HEK293T (cell line): ENCODE measurements at regions not wholly inside any gene's neighbourhood (a gene's known extent, or its start where the extent isn't known, plus 50 kb on each side); places are given as distances from the start of the nearest gene placed in this dataset.

Source experiments
- CTCF ChIA-PET: fragments of 350-600 bp; formaldehyde crosslinking; extraction: SDS; loops from one replicate; lab custom pipeline; 2021; ENCODE audit warnings: antibody characterized with exemption, inconsistent platforms; lab: Yijun Ruan, JAX
- POLR2A ChIA-PET: fragments of 350-600 bp; formaldehyde crosslinking; extraction: SDS; loops from one replicate; lab custom pipeline; 2020; ENCODE audit warnings: antibody characterized with exemption, inconsistent platforms; lab: Yijun Ruan, JAX
- DNase-seq: peaks from one replicate; pipeline ENCODE4 v3.0.0; 2012; ENCODE audit warnings: mixed read lengths; ENCODE audit errors: extremely low spot score
- ARNT ChIP-seq: fragments of 450-650 bp; IDR thresholded peaks from 2 replicates; pipeline ENCODE4 v1.6.1; 2017; ENCODE audit warnings: mild to moderate bottlenecking
- BHLHE40 ChIP-seq: fragments of 450-650 bp; IDR thresholded peaks from 2 replicates; pipeline ENCODE4 v1.6.1; 2016; ENCODE audit warnings: mild to moderate bottlenecking, moderate library complexity, borderline replicate concordance
- CTBP1 ChIP-seq: fragments of 450-650 bp; IDR thresholded peaks from 2 replicates; pipeline ENCODE4 v1.6.1; 2016; ENCODE audit warnings: borderline replicate concordance
- ELF4 ChIP-seq: fragments of 450-650 bp; IDR thresholded peaks from 2 replicates; pipeline ENCODE4 v1.6.1; 2017; ENCODE audit warnings: antibody characterized with exemption
- FOXA1 ChIP-seq: fragments of 450-650 bp; IDR thresholded peaks from 2 replicates; pipeline ENCODE4 v1.6.1; 2016; ENCODE audit warnings: mild to moderate bottlenecking
- FOXK2 ChIP-seq: fragments of 450-650 bp; IDR thresholded peaks from 2 replicates; pipeline ENCODE4 v1.6.1; 2016; ENCODE audit warnings: mild to moderate bottlenecking
- FOXM1 ChIP-seq: fragments of 450-650 bp; IDR thresholded peaks from 2 replicates; pipeline ENCODE4 v1.6.1; 2017; ENCODE audit warnings: mild to moderate bottlenecking, borderline replicate concordance
- HDGF ChIP-seq: fragments of 450-650 bp; IDR thresholded peaks from 2 replicates; pipeline ENCODE4 v1.6.1; 2017; ENCODE audit warnings: antibody characterized with exemption, borderline replicate concordance
- L3MBTL2 ChIP-seq: fragments of 450-650 bp; conservative IDR thresholded peaks from 2 replicates; pipeline ENCODE4 v1.6.1; 2016; ENCODE audit warnings: mild to moderate bottlenecking
- LEF1 ChIP-seq: fragments of 450-650 bp; IDR thresholded peaks from 2 replicates; pipeline ENCODE4 v1.6.1; 2017; ENCODE audit warnings: mild to moderate bottlenecking, borderline replicate concordance
- NFRKB ChIP-seq: fragments of 450-650 bp; IDR thresholded peaks from 2 replicates; pipeline ENCODE4 v1.6.1; 2016; ENCODE audit warnings: mild to moderate bottlenecking, moderate library complexity
- SP1 ChIP-seq: fragments of 450-650 bp; IDR thresholded peaks from 2 replicates; pipeline ENCODE4 v1.6.1; 2017
- SUZ12 ChIP-seq: fragments of 450-650 bp; IDR thresholded peaks from 2 replicates; pipeline ENCODE4 v1.6.1; 2016; ENCODE audit warnings: mild to moderate bottlenecking
- TARDBP ChIP-seq: fragments of 450-650 bp; IDR thresholded peaks from 2 replicates; pipeline ENCODE4 v1.6.1; 2016
- ZNF384 ChIP-seq: fragments of 450-650 bp; IDR thresholded peaks from 2 replicates; pipeline ENCODE4 v1.6.1; 2016
- TF ChIP-seq, protein P1 (sequence below): fragments of 450-650 bp; IDR thresholded peaks from 2 replicates; pipeline ENCODE4 v1.6.1; 2016

DNA sequence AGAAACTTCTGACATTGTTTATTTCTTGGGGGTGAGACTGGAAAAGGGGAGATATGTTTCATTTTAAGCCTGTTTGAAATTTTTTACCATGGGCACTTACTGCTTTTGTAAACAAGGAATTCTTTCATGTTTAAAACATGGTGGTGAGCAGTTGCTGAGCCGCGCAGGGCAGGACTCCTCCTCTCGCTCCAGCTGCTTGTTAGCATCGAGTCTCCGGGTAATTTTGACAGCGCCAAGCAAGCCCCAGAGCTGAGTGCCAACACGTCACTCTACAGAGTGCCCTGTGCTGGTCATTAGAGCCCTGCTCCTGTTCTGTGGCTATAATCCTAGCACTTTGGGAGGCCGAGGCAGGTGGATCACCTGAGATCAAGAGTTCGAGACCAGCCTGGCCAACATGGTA is 116.5 kb upstream of the MSX2 start:
- ChIA-PET POLR2A (interaction anchor here (1.1 kb wide), 1 partner anchor 19 kb away, joined by 3 read pairs; no protein-coding TSS in a partner anchor), CTCF (no interaction called here)
- TF ChIP-seq BHLHE40 (no peak), CTBP1 (no peak), NFRKB (no peak), SUZ12 (no peak), SP1 (no peak), TARDBP (no peak)
- TF ChIP-seq, protein P1, sequence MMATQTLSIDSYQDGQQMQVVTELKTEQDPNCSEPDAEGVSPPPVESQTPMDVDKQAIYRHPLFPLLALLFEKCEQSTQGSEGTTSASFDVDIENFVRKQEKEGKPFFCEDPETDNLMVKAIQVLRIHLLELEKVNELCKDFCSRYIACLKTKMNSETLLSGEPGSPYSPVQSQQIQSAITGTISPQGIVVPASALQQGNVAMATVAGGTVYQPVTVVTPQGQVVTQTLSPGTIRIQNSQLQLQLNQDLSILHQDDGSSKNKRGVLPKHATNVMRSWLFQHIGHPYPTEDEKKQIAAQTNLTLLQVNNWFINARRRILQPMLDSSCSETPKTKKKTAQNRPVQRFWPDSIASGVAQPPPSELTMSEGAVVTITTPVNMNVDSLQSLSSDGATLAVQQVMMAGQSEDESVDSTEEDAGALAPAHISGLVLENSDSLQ = no peak
- DNase-seq = no peak

DNA sequence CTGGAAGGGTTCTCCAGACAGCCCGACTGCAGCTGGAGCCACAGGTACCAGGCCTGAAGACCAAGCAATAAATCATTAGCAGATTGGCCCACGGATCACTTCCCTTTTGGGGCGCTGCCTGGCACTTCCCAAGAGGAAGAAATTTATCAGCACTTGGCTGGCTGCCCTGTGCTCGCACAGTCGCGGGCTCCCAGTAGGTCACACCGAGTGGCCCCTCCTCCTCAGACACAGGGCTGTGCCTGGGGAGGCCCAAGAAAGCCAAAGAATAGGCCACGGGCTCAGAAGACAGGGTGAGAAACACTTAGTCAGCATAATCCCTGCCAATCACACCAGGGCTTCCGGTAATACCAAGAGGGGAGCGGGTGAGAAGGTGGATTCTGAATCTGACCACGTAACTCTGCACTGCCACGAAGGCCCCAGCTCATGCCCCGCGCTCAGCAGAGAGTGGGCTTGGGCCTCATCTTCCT is 115.7 kb upstream of the MSX2 start:
- ChIA-PET CTCF (no interaction called here), POLR2A (interaction anchor here (1.1 kb wide), 1 partner anchor 19 kb away, joined by 3 read pairs; no protein-coding TSS in a partner anchor)
- DNase-seq = no peak
- no peak for TF ChIP-seq FOXM1

DNA sequence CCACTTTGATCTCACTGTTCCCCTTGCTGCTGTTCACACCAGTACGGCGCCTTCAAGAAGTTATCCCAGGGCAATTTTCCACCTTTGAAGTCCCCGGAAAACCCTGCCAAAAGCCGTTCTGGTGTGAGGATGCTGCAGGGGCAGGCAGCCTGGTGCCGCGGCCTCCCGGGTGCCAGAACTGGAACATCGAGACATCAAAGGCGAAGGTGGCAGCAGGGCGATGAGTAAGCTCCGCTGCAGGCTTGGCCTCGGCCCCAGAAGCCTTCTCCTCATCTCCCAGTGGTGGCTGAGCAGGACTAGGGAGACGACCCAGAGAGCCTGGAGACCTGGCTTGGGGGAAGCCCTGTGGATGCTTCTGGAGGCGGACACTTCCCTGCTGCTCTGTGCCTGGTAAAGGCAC is 115.3 kb upstream of the MSX2 start:
- no peak for TF ChIP-seq CTBP1
- TF ChIP-seq HDGF = no peak
- TF ChIP-seq NFRKB = no peak
- no peak for TF ChIP-seq L3MBTL2
- TF ChIP-seq FOXM1 = no peak
- no peak for TF ChIP-seq LEF1
- no peak for TF ChIP-seq ELF4
- TF ChIP-seq, protein P1 = no peak
- no peak for TF ChIP-seq BHLHE40
- no peak for TF ChIP-seq FOXK2
- no peak for TF ChIP-seq SUZ12
- TF ChIP-seq ARNT = no peak
- no peak for TF ChIP-seq TARDBP
- POLR2A ChIA-PET = no interaction called here
- CTCF ChIA-PET = no interaction called here

DNA sequence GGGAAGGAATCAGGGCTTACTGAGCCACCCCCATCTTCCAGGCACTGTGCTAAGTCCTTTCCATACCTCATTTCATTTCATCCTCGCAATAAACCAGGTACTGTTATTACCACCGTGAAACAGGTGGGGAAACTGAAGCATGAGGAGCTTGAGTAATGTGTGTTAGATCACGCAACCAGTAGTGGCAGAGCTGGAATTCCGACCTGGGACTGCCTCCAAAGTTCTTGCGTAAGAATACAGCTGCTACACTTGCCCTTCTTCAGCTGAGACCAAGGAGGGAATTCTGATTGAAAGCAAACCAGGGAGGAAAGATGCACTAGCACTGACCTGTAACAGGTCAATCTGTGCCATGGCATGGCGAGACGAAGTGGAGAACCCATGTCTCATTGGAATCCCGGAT is 113.4 kb upstream of the MSX2 start:
- POLR2A ChIA-PET = no interaction called here
- no peak for DNase-seq
- CTCF ChIA-PET = no interaction called here
- TF ChIP-seq FOXM1 = no peak
- TF ChIP-seq TARDBP = no peak
- TF ChIP-seq ELF4 = no peak
- no peak for TF ChIP-seq FOXA1
- no peak for TF ChIP-seq HDGF
- TF ChIP-seq BHLHE40 = no peak
- no peak for TF ChIP-seq FOXK2
- TF ChIP-seq ZNF384 = no peak
- no peak for TF ChIP-seq LEF1
- TF ChIP-seq SUZ12 = no peak
- TF ChIP-seq CTBP1 = no peak
- no peak for TF ChIP-seq ARNT
- TF ChIP-seq L3MBTL2 = no peak
- no peak for TF ChIP-seq NFRKB
- TF ChIP-seq, protein P1 = no peak

More for the DNA sequence above, 115.3 kb upstream of the MSX2 start:
- no peak for DNase-seq

DNA sequence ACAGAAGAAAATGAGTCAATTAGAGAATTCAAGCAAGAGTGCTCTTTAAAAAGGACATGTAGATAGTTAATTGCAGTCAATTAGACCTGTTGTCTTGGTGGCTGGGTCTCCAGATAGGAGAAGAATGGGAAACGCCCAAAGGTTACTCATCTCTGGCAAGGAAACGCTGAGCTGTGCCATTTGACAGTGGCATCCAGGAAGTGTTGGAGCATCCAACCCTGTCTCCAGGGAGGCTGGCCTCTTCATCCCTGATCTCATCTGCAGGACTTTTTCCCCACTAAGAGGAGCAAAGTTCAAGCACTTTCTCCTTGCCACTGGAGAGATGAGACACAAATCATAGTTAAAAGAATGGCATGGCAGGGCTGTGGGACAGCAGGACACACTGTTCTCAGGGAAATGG is 111.7 kb upstream of the MSX2 start:
- CTCF ChIA-PET = no interaction called here
- no peak for DNase-seq
- POLR2A ChIA-PET = no interaction called here
- no peak for TF ChIP-seq SUZ12
- TF ChIP-seq ELF4 = no peak
- TF ChIP-seq LEF1 = no peak
- TF ChIP-seq, protein P1 = no peak
- TF ChIP-seq FOXA1 = no peak

DNA sequence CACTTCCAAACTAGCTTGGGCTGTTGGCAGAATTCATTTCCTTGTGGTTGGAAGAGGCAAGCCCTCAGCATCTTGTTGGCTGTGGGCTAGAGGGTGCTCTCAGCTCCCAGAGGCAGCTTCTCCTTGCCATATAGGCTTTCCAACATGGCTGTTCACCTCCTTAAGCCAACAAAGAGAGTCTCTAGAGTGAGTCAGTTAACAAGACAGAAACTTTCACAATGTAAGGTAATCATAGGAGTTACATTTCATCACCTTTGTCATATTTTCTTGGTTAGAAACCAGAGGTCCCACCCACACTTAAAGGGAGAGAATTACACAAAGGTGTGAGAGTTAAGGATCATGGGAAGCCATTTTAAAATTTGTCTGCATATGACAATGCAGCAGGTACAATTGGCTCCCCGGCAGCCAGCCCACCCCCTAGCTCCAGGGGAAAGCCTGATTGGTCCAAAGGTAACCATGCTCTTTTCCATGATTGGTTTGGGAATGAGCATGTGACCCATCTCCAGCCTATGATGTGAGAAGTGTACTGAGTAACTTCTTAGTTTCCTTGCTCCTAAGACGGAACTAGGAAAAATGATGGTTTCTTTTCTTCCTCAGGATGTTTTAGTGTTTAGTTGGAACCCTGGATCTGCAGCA is 109.8 kb upstream of the MSX2 start:
- no peak for DNase-seq
- TF ChIP-seq ZNF384 (no peak), LEF1 (no peak), SP1 (no peak), FOXM1 (no peak), L3MBTL2 (no peak)
- POLR2A ChIA-PET = interaction anchor here (0.5 kb wide), 1 partner anchor 194 kb away, joined by 3 read pairs; no protein-coding TSS in a partner anchor
- CTCF ChIA-PET = interaction anchor here (0.5 kb wide), 1 partner anchor 11 kb away, joined by 3 read pairs; no protein-coding TSS in a partner anchor
